Sigmoid colon (tissue), 6 donors: ENCODE measurements at regions not wholly inside any gene's neighbourhood (a gene's known extent, or its start where the extent isn't known, plus 50 kb on each side); places are given as distances from the start of the nearest gene placed in this dataset.

Experiments
- DNase-seq: peaks from one replicate; pipeline ENCODE4 v3.0.0-alpha.2; 2019
- H3K27ac ChIP-seq, 4 donors: fragments of 200-600 bp; sonication (generic); one replicate each; pipeline ENCODE4 v1.5.1; 2016 to 2019; ENCODE audit warnings: mild to moderate bottlenecking in 1 of 4
- H3K27me3 ChIP-seq, 3 donors: fragments of 200-600 bp; sonication (generic); one replicate each; pipeline ENCODE4 v1.5.1; 2019; ENCODE audit warnings: mild to moderate bottlenecking in 1 of 3
- H3K36me3 ChIP-seq, 4 donors: fragments of 200-600 bp; sonication (generic); one replicate each; pipeline ENCODE4 v1.5.1; 2016 to 2019
- H3K4me1 ChIP-seq, 4 donors: fragments of 200-600 bp; sonication (generic); one replicate each; pipeline ENCODE4 v1.5.1; 2017 to 2019
- H3K4me3 ChIP-seq, 4 donors: fragments of 200-600 bp; sonication (generic); one replicate each; pipeline ENCODE4 v1.5.1; 2017 to 2019; ENCODE audit warnings: mild to moderate bottlenecking in 2 of 4, moderate library complexity in 1 of 4
- H3K9me3 ChIP-seq, 4 donors: fragments of 200-600 bp in 3 of 4; sonication (generic) in 3 of 4; one replicate each; pipeline versions ENCODE4 v1.5.1 to v1.6.1; 2013 to 2019
- CTCF ChIP-seq, 4 experiments: fragments of 450-650 bp in 3 of 4; fragments of 200-600 bp in 1 of 4; IDR thresholded peaks; one replicate each; pipeline ENCODE4 v1.5.1; 2016 to 2019; ENCODE audit warnings: antibody characterized with exemption in 4 of 4, mild to moderate bottlenecking in 3 of 4, moderate library complexity in 2 of 4
- EP300 ChIP-seq, 4 donors: sonication (generic); formaldehyde crosslinking; IDR thresholded peaks; one replicate each; pipeline ENCODE4 v1.6.1; 2017; ENCODE audit warnings: antibody characterized with exemption in 4 of 4
- POLR2A ChIP-seq, 2 donors: fragments of 450-650 bp; IDR thresholded peaks; one replicate each; pipeline ENCODE4 v1.6.1; 2016; ENCODE audit warnings: antibody characterized with exemption in 2 of 2, mild to moderate bottlenecking in 2 of 2, moderate library complexity in 2 of 2
- POLR2AphosphoS5 ChIP-seq, 4 donors: sonication (generic); formaldehyde crosslinking; IDR thresholded peaks; one replicate each; pipeline ENCODE4 v1.6.1; 2017; ENCODE audit warnings: antibody characterized with exemption in 4 of 4
- WGBS, 2 donors: extraction: QIAGEN DNeasy Blood & Tissue Kit; methylation state at CpG; one replicate each; pipeline ENCODE4 v1.1.7; 2013; 5-methylcytosine and 5-hydroxymethylcytosine counted together
- intact Hi-C: fragments of 100-400 bp; cut with DNase I; formaldehyde crosslinking; loops from one replicate; pipeline ENCODE4 v1.15.1; 2023
- donor health status: healthy with polysubstance abuse.
- donor health status: healthy.

DNA sequence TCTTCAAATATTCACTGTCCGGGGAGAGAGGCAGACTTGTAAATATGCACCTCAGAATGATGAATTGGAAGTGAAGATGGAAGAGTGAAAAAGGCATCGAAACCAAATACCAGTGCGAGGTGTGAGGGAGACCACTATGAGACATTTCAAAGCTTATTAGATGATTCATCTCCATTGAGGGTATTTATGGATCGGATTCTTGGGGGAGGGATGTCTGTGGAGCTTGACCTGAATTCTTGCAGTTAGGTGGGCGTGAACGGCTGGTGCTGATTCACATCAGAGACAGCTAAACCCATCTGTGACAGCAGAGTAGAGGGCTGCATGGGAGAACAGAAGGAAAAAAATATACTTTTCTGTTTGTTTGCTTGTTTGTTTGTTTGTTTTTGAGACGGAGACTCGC, 677.2 kb downstream of the AACS start:
- WGBS, 2 donors, result 83 to 89% methylated on average over 8 of the region's 8 CpGs
- DNase-seq, result no peak
- H3K36me3 ChIP-seq, result no peaks in the 10 kb centered on the region
- no peak overlapping the region for H3K4me3 ChIP-seq
- no peaks in the 10 kb centered on the region for H3K4me1 ChIP-seq
- H3K27ac ChIP-seq, result no peak overlapping the region
- H3K27me3 ChIP-seq, result no peaks in the 10 kb centered on the region
- intact Hi-C loops, result no loop called here
- no peak for TF ChIP-seq EP300 (IDR thresholded peaks at IDR 0.05)
- TF ChIP-seq CTCF (IDR thresholded peaks at IDR 0.05), result no peak
- TF ChIP-seq POLR2AphosphoS5 (IDR thresholded peaks at IDR 0.05), result no peak
- TF ChIP-seq POLR2A (IDR thresholded peaks at IDR 0.05), result no peak
- peaks cover 0 to 2% (median 0%) of the 10 kb centered on the region in 4 donors for H3K9me3 ChIP-seq

GRCh38 chr12:125744201-125744600, 679.0 kb downstream of the AACS start:
- TF ChIP-seq POLR2A (IDR thresholded peaks at IDR 0.05), result no peak
- no peak for TF ChIP-seq EP300 (IDR thresholded peaks at IDR 0.05)
- no peak for TF ChIP-seq POLR2AphosphoS5 (IDR thresholded peaks at IDR 0.05)
- TF ChIP-seq CTCF (IDR thresholded peaks at IDR 0.05), result no peak
- intact Hi-C loops, result no loop called here
- Histone ChIP-seq H3K36me3 (no peaks in the 10 kb centered on the region), H3K4me1 (no peaks in the 10 kb centered on the region), H3K27ac (no peak overlapping the region), H3K9me3 (peaks cover 0 to 2% (median 0%) of the 10 kb centered on the region in 4 donors), H3K27me3 (no peaks in the 10 kb centered on the region), H3K4me3 (no peak overlapping the region)
- WGBS, 2 donors, result 90 to 91% methylated on average over 4 of the region's 4 CpGs
- no peak for DNase-seq

GRCh38 chr12:125755512-125755911, 690.3 kb downstream of the AACS start:
- Histone ChIP-seq H3K4me3 (no peak overlapping the region), H3K27me3 (no peaks in the 10 kb centered on the region), H3K9me3 (peaks cover 0 to 6% (median 0%) of the 10 kb centered on the region in 4 donors), H3K27ac (no peak overlapping the region), H3K4me1 (no peaks in the 10 kb centered on the region), H3K36me3 (no peaks in the 10 kb centered on the region)
- TF ChIP-seq EP300 (IDR thresholded peaks at IDR 0.05) (no peak), POLR2A (IDR thresholded peaks at IDR 0.05) (no peak)
- intact Hi-C loops, result no loop called here
- DNase-seq, result no peak
- WGBS, 2 donors, result 44 to 51% methylated on average over 2 of the region's 2 CpGs

DNA sequence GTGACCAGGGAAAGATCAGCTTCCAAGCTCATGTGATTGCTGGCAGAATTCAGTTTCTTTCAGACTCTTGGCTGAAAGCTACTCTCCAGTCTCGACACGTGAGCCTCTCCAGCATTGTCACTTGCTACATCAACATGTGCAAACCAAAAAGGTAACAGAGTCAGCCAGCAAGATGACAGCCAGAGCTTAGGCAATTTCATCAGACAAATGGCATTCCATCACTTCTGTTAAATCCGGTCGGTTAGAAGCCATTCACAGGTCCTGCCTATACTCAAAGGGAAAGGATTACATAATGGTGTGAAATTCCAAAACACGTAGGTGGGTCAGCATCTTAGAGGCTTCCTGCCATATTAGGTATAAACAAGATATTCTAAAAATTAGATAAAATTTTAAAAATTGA, 700.9 kb downstream of the AACS start:
- H3K27ac ChIP-seq, result no peak overlapping the region
- H3K4me1 ChIP-seq, result no peaks in the 10 kb centered on the region
- H3K4me3 ChIP-seq, result no peak overlapping the region
- H3K27me3 ChIP-seq, result no peaks in the 10 kb centered on the region
- DNase-seq, result no peak
- no peaks in the 10 kb centered on the region for H3K9me3 ChIP-seq
- intact Hi-C loops, result no loop called here
- WGBS, 2 donors, result 54 to 75% methylated on average over 5 of the region's 5 CpGs
- no peak for TF ChIP-seq EP300 (IDR thresholded peaks at IDR 0.05)
- H3K36me3 ChIP-seq, result no peaks in the 10 kb centered on the region

DNA sequence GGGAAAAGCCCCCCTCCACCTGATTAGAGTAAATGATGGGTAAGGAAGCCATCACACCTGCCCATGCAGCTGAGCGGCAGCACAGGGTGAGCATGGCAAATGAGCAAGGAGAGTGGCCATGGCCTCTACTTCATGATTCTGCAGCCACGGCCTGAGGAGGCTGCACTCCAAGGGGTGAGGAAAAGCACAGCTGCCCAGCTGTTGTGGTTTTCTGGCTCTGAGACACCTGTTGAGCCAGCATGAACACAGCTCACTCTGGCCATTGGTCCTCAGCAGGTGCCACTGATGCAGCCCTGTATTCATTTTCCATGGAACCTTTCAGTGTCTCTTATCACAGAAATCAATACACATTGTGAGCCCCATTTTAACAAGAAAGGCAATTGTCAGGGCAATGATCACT, 707.2 kb downstream of the AACS start:
- no peak overlapping the region for H3K4me3 ChIP-seq
- no peaks in the 10 kb centered on the region for H3K4me1 ChIP-seq
- H3K27me3 ChIP-seq, result no peaks in the 10 kb centered on the region
- no peak for TF ChIP-seq POLR2A (IDR thresholded peaks at IDR 0.05)
- no peak for TF ChIP-seq EP300 (IDR thresholded peaks at IDR 0.05)
- TF ChIP-seq POLR2AphosphoS5 (IDR thresholded peaks at IDR 0.05), result no peak
- no peak for TF ChIP-seq CTCF (IDR thresholded peaks at IDR 0.05)
- no peak for DNase-seq
- H3K36me3 ChIP-seq, result no peaks in the 10 kb centered on the region
- H3K9me3 ChIP-seq, result no peaks in the 10 kb centered on the region
- H3K27ac ChIP-seq, result no peak overlapping the region
- WGBS, 2 donors, result 86 to 92% methylated on average over 2 of the region's 2 CpGs
- intact Hi-C loops, result loop anchor here (10.0 kb wide), 1 partner anchor 238 kb away; no protein-coding TSS in a partner anchor

GRCh38 chr12:125773033-125773640, 707.9 kb downstream of the AACS start:
- 36 to 51% methylated on average over 14 of the region's 14 CpGs for WGBS, 2 donors
- no peaks in the 10 kb centered on the region for H3K9me3 ChIP-seq
- no peak for TF ChIP-seq CTCF (IDR thresholded peaks at IDR 0.05)
- no peak for TF ChIP-seq POLR2A (IDR thresholded peaks at IDR 0.05)
- TF ChIP-seq EP300 (IDR thresholded peaks at IDR 0.05), result no peak
- no peak for TF ChIP-seq POLR2AphosphoS5 (IDR thresholded peaks at IDR 0.05)
- peak; percentile 66 for DNase-seq
- H3K4me3 ChIP-seq, result no peak overlapping the region
- intact Hi-C loops, result loop anchor here (10.0 kb wide), 1 partner anchor 238 kb away; no protein-coding TSS in a partner anchor
- no peak overlapping the region for H3K27ac ChIP-seq
- no peaks in the 10 kb centered on the region for H3K4me1 ChIP-seq
- no peaks in the 10 kb centered on the region for H3K27me3 ChIP-seq
- H3K36me3 ChIP-seq, result no peaks in the 10 kb centered on the region
